GM19023 (cell line): ENCODE measurements at regions not wholly inside any gene's neighbourhood (a gene's known extent, or its start where the extent isn't known, plus 50 kb on each side); places are given as distances from the start of the nearest gene placed in this dataset.

Source experiments
- ATAC-seq: cut with Tn5 transposase; IDR thresholded peaks from one replicate; pipeline ENCODE4 v1.9.1; 2021; ENCODE audit warnings: mild to moderate bottlenecking, moderate library complexity; ENCODE audit not compliant: unreplicated experiment

DNA sequence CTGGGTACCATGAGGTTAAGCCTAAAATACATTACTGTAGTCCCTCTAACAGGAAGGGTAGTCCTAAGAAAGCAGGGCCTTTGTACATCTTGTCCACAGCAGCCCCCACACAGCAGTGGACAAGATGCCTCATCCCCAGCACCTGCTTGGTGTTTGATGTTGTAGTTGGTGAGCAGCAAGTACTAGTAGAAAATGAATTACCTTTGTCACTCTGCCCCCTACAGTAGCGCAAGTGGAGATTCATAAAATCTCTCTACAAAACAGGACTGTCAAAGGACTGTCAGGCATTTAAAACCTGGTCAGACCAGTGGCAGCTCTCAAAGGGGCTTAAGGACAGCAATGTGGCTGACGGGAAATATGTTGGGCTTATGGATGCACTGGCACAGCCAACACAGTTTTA lies 122.5 kb downstream of the TMEM174 start:
- ATAC-seq, result no peak

DNA sequence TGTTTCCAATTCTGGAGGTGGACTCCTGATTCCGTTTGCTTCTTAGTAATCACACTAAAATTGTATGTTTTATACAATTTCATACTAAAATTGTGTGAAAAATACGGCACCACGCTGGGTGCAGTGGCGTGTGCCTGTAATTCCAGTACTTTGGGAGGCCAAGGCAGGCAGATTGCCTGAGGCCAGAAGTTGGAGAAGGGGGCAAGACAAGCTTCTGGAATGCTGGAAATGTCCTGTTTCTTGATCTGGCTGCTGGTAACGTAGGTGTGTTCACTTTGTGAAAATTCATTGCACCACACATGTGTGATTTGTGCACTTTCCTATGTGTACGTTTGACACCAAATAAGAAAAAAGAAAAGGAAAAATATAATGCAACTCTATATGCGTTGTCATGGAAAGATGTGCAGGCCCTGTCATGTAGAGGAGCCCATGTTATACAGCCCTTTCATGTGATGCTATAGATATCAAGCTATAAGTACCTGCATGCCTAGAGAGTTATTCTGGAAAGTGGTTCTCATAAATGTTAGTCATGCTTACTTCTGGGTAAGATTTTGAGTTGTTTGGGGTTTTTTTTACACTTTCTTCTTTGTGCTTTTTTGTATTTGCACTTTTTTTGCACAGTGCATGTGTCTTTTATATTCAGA lies 119.9 kb downstream of the TMEM174 start:
- ATAC-seq, result no peak

DNA sequence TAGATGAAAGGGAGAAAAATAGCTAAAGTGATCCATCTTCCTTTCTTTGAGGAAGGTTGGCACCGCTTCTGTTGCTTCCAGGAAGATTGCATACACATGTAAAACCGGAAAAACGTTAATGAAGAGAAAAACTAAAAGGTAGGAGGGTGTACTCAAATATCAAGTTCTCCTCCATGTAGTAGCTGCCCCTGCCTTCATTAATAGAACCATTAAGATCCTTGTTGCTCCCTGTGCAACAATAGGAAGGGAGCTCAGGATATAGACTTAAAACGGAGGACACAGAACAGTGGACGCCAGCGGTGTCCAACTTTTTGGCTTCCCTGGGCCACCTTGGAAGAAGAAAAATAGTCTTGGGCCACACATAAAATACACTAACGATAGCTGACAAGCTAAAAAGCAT lies 118.9 kb downstream of the TMEM174 start:
- no peak for ATAC-seq

DNA sequence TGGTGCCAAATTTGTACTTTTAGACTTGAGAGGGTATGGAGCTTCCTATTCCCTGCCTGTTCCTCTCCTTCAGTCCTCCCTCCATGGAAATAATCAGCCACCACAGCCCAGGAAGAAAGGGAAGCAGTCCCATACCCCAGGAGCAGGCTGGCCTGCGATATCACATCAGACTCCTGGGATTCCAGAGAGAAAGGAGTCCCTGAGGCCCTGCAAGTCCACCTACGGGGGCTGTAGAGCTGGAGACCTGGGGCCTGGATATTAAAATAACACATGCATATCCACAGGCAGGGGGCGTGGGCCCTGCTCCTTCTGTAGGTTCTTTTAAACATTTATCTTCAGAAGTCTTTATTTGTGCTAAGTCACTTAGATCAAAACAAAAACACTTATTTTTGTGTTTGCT lies 117.2 kb downstream of the TMEM174 start:
- ATAC-seq, result no peak

DNA sequence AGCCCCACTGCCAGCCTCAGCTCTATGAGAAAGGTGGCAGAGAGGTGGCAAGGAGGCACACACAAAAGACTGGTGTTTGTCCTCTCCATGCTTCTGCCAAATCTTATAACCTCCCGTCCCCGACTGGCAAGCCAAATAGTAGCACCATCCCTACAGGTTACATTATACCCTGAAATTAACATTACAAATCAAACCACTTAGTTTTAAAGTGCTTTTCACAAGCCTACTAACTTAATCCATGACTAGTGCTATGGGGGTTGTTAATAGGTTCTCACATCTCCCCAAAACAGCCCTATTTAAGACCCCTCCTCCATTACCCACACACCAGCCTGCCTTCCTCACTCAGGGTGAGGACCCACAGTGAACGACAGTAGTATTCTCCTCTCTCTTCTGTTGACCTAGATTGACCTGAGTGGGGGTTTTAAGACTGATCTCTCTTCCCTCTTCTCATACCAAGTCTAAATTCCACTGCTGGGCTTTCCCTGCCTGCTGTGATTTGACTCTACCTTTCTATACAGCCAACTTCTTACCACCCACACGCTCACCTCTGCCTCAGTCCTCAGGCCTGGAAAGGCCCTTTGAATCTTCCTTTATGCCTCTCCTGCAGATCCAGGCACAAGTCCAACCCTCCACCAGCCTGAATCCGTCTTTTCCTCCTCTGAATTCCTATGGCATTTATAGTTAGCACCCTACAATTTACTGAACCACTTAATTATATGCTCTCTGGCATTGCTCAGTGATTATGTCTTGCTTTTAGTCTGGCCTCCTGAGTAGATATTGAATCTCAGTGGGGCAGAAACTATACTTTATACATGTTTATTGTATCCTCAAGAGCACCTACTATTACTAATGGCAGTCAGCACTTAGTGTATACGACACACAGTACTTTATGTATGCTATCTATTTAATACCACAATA lies 116.1 kb downstream of the TMEM174 start:
- ATAC-seq, result no peak

DNA sequence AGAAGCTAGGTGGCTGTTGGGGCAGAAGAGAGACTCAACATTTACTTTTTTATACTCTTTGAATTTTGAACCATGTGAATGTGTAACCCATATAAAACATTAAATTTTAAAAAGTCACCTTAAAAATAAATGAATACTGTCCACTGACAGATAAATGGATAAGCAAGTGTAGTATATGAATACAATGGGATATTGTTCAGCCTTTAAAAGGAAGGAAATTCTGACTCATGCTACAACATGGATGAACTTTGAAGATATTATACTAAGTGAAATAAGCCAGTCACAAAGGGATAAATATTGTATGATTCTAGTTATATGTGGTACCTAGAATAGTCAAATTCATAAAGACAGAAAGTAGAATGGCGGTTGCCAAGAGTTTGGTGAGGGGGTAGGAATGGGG lies 113.9 kb downstream of the TMEM174 start:
- ATAC-seq, result no peak

DNA sequence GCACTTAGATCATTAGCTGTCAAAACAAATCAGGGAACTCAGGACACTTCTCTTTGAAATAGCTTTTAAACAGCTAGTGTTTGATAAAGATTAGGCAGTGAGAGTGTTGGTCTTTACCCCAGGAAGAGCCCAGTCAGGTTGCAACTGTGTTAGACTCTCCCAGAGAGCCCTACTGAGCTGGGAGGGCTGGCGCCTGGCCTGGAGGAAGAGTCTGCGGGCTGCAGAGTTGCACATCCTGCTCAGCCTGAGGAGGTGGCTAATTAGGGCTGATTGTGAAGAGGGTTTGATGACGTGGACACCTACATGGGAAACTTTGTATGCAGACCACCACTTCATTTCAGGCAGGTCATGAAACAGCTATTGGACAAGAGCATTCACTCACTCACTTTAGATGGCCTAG lies 112.0 kb downstream of the TMEM174 start:
- no peak for ATAC-seq

DNA sequence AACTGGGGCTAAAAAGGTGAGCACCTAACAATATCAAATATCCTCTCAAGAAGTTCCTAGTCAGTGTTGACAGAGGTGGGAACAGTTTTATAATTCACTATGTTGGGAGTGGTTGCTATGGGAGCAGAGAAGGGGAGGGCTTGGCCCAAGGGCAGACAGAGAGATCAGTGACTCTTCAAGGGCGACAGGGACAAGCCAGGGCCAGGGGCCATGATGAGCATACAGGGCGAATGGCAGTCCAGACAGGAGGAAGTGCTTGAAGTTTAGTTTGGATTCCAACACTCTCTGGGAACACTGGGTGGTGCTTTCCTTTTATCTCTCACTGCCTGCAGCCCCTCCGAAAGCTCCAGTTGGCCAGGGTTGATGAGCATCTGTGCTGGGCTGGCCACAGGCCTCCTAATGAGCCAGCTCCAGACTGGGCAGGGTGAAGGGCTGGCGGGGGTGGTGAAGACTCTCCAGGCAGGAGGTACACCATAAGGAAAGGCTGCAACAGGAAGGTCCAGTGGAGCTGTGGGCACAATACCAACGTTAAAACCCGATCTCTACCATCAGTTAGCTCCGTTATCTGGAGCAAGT lies 111.3 kb downstream of the TMEM174 start:
- no peak for ATAC-seq

DNA sequence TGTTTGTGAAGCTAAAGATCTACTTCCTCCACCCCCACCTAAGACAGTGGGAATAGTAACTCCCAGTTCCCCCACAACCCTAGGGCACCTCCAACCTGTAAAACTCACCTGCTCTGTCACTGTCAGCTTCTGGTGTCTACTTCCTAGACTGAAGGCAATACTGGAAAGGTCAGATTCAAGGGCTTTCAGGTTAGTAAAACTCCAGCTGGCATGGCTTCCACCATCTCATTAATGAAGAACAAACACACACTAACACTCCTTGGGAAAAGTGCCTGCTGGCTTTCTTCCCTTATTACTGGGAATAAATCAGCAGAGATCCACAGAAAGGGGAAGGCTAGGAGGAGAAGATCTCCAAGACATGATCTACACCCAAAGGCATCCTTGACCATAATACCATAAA lies 109.9 kb downstream of the TMEM174 start:
- no peak for ATAC-seq

DNA sequence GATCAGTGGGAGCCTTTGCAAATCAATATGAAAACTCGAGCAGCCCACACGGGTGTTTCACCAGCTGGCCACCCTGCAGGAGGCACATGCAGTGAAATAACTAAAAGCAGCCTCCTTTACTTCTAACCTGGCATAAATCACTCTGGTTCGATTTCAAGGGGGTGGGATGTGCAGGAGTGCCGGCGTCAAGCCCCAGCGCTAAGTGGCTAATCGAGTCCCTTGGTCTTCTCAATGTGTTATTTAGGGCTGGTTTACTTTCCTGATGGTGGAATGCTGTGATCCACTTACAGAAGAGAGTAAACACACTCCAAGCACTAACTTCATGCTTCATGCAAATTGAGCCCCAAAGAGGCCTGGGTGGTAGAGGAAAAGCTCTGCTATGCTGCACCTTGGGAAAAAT lies 109.4 kb downstream of the TMEM174 start:
- no peak for ATAC-seq

DNA sequence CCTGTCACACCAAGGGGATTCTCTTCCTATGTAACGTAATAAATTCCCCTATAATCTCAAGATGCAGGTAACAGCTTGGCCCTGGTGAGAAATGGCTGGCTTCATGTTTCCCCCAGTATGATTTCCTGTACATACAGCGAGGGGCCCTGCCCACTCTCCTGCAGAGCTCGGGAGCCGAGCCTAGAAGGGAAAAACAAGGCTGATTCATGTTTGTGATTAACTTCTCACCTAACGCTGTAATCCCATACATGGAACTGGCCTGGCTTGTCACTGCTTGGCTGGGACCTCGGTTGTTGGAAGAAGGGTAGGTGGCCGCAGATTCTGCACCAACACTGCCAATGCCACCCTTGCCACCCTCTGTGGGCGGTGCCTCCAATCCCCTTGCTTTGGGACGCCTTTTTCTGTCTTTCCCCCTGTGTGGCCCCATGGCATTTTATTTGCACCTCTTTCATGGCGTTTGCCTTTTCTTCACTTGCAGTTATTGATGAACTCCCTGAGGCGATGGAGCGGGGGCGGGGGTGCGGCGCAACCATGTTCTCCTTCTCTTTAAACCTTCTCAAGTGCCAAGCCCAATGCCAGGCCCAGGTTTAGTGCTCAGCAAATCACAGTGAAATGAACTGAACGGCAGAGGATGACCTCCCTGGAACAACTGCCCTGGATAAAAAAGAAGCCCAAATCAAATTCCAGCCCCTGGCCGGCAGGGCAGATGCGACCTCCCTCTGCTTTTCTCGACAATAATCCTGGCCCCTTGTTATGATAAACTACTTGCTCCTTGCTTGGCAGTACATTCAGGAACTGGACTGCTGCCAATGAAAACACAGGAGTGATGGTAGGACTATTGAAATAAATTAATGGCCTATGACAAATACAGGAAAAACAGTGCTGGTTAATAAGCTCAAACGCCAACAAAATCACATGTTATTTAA lies 108.1 kb downstream of the TMEM174 start:
- ATAC-seq, result no peak

DNA sequence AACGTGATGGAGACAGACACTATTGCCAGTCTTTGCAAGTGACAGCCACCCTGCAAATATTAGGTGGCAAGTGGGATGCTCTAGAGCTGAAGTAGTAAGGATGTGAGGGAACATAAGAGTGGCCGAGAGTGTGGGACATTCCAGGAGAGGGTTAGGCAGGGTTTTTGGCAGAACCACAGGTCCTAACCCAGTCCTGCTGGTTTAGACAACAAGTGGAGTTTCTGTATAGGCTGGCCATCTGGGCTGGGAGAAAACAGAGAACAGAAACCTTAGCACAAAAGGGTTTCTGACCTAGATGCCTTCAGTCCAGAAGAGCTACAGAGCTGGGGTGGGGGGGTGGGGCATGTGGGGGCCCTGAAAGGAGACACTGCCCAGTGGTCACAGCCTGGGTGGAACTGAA lies 107.4 kb downstream of the TMEM174 start:
- ATAC-seq, result no peak

DNA sequence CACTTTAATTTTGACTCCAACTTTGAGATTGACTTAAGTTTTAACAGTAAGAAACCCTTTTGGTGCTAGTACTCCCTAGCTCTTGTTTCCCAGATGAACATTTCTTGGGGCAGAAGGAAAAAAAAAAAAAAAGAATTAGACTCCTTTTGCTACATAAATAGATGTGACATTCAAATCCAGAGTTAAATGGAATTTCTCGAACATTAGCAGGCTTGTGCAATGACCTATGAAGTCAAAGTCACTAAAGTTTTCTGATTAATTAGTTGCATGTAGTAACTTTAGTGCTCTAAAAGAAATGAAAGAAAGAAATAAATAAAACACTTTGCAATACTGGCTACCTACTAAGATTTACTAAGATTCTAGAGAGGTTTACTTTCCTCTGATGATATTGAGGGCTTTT lies 106.8 kb downstream of the TMEM174 start:
- no peak for ATAC-seq

DNA sequence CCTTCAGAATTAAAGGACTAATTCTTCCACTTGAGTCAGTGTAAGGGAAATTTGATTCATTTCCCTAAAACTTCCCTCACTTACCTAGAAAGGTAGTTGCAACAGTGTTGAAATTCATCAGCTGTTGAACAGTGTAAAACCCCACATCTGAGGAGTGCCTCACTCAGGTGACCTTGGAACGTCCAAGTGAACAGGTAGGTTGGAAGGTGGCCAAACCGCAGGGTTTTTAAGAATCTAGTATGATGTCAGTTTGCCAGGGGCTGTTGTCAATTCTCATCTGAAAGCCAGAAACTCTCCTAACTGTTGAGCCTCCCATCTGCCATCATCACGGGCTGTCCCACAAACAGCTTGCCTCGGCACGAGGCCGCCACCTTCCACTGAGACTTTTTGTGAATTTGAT lies 105.7 kb downstream of the TMEM174 start:
- no peak for ATAC-seq

DNA sequence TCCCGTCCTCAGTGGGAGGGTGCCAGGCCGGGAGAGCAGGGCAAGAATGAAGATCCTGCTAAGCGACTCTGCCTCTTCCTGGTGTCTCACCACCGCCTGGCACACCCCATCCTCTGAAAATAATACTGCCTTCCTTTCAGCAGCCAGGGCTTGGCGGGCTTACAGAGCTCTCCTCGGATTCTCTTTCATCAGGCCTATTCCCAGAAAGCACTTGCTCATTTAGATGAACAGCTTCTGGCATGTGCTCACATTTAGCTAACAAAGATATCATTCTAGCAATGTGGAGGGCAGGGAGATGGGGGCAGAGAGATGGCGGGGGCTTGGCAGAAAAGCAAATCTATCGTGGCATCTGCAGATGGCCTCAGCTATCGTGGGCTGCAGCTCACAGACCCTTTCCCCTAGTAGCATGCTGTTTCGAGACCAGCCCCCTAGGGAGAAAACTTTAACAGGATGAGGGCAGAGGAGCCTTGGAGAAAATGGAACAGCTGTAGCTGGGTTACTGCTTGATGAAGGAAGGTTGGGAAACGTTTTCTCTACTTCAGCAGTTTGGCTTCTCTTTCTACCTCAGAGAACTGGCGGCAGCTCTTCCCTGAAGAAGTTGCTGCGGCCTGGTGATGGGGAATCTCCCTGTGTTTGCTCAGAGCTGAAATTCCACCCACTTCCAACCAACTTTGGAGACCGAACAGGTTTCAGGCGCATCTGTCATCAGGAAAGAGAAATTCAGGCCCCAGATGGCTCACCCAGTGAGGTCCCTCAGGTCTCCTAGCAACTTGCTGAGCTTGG lies 102.1 kb downstream of the TMEM174 start:
- ATAC-seq, result no peak

DNA sequence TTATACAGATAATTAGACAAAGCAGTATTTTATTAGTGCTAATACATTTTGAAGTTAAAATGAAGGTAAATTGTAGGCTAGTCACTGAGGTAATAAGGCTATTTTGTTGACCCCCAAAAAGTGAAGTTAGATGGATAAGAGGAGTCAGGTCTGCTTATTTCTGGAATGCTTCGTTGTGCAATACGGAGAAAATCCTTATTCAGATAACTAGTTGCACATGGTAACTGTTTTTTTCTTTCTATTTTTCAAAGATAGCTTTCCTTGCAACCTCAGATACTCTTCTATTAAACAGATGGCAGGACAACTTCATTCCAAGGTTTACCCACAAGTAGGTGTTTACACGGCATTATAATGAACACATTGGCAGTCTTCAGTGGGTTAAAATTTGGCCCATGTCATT lies 101.1 kb downstream of the TMEM174 start:
- ATAC-seq, result no peak

DNA sequence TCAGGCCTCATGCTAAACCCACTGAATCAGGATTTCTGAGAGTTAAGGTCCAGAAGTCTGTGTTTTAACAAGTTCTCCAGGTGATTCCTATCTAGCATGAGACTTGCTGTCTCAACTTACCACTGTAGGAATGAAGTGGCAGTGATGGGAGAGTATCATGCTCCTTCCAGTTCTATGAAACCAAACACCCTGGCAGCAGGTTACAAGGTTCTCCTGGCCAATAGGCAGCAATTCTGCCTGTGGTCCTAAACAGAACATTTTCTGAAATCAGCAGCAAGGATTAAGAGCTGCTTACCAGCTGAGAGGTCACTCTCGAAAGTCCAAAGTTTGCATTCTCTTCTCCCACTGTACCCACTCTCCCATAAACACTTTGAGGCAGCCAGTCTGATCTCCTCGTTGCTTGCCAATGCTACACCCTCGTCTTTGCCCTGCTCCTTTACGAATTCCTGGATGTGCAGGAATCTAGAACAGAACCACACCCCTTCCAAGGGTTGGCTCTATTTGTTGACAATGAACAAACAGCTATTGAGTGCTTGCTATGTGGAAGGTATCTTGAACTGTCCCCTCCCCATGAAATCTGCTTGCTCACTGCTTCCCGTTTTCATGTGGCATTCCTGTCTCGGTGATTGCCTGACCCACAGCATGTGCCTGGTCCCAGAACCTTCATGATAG lies 100.5 kb downstream of the TMEM174 start:
- no peak for ATAC-seq

DNA sequence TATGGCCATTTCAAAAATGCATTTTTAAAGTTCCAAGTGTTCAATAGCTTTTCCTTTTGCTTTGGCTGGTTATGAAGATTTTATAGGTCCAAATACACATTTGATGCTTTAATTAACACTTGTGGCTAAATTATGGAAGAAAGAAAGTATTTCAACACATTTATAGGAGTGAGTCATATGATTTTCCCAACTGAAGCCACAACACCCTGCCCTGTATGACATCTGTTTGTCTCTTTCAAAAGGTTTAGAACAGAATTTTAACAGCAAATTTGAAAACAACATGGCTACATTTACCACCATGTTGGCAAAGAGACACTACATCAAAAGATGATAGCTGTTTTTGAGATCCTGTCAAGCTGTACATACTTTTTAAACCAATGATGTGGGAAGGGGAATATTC lies 99.4 kb downstream of the TMEM174 start:
- ATAC-seq, result no peak

DNA sequence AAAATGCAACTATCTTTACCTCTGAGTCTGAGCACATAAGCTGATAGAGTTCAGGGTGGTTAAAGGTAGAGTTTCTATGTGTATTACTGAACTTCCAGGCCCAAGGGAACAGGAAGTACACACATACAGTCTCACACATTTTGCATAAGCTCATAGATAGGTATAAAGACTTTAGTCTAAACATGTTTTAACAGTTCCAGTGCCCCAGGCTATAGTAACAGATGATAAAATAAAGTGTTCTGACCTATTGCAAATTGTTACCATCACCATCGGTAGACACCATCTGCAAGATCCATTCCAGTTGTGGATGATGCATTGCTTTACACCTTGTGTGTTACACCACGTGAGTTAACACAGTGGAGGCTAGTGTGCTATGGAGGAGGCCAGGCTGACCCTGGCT lies 95.8 kb downstream of the TMEM174 start:
- no peak for ATAC-seq
